GM19467 (cell line): ENCODE measurements at regions not wholly inside any gene's neighbourhood (a gene's known extent, or its start where the extent isn't known, plus 50 kb on each side); places are given as distances from the start of the nearest gene placed in this dataset.

Experiments
- ATAC-seq: cut with Tn5 transposase; IDR thresholded peaks from one replicate; pipeline ENCODE4 v1.9.1; 2021; ENCODE audit warnings: mild to moderate bottlenecking, moderate library complexity; ENCODE audit not compliant: unreplicated experiment

- no peak for ATAC-seq
Observed at GRCh38 chr13:107361666-107362065, 793.7 kb upstream of the ARGLU1 start.

- ATAC-seq: no peak
Observed at GRCh38 chr13:107360010-107360409, 792.1 kb upstream of the ARGLU1 start.

GRCh38 chr13:107358866-107359265 is 790.9 kb upstream of the ARGLU1 start:
- ATAC-seq: no peak

- ATAC-seq: no peak
Observed at GRCh38 chr13:107351305-107351704, 783.4 kb upstream of the ARGLU1 start.

GRCh38 chr13:107348925-107349324 is 781.0 kb upstream of the ARGLU1 start:
- no peak for ATAC-seq

GRCh38 chr13:107348471-107348870 is 780.5 kb upstream of the ARGLU1 start:
- ATAC-seq: no peak

GRCh38 chr13:107347641-107348369 is 779.9 kb upstream of the ARGLU1 start:
- no peak for ATAC-seq

- no peak for ATAC-seq
Observed at GRCh38 chr13:107342747-107343146, 774.8 kb upstream of the ARGLU1 start.

- ATAC-seq: no peak
Observed at GRCh38 chr13:107339209-107339608, 771.3 kb upstream of the ARGLU1 start.

GRCh38 chr13:107332188-107332587 is 764.3 kb upstream of the ARGLU1 start:
- no peak for ATAC-seq

- ATAC-seq: no peak
Observed at GRCh38 chr13:107331359-107331758, 763.4 kb upstream of the ARGLU1 start.

GRCh38 chr13:107330484-107330883 is 762.5 kb upstream of the ARGLU1 start:
- no peak for ATAC-seq

- no peak for ATAC-seq
Observed at GRCh38 chr13:107329991-107330390, 762.1 kb upstream of the ARGLU1 start.

- ATAC-seq: no peak
Observed at GRCh38 chr13:107324416-107325204, 756.7 kb upstream of the ARGLU1 start.

GRCh38 chr13:107322228-107322627 is 754.3 kb upstream of the ARGLU1 start:
- ATAC-seq: no peak

- no peak for ATAC-seq
Observed at GRCh38 chr13:107305178-107305577, 737.2 kb upstream of the ARGLU1 start.

GRCh38 chr13:107301724-107302374 is 733.9 kb upstream of the ARGLU1 start:
- no peak for ATAC-seq

- ATAC-seq: no peak
Observed at GRCh38 chr13:107299717-107300116, 731.8 kb upstream of the ARGLU1 start.

- no peak for ATAC-seq
Observed at GRCh38 chr13:107296804-107297203, 728.9 kb upstream of the ARGLU1 start.

GRCh38 chr13:107295416-107296140 is 727.6 kb upstream of the ARGLU1 start:
- ATAC-seq: no peak

GRCh38 chr13:107293924-107294323 is 726.0 kb upstream of the ARGLU1 start:
- no peak for ATAC-seq
